ENCODE measurements at regions not wholly inside any gene's neighbourhood (a gene's known extent, or its start where the extent isn't known, plus 50 kb on each side); places are given as distances from the start of the nearest gene placed in this dataset.
A peak's percentile ranks its signal among the peaks of the same experiment; 100 is the strongest.

GRCh38 chr2:88832311-88832991 is 141.0 kb downstream of the RPIA start:
- no peak for FAIRE-seq
- DNase-seq (ENCODE audit: insufficient read length, low spot score) = no peak

- FAIRE-seq (peak; percentile 89), DNase-seq (ENCODE audit: insufficient read length, low spot score) (no peak)
These were observed 141.5 kb downstream of the RPIA start for GRCh38 chr2:88832992-88833389.

- FAIRE-seq (peak; percentile 67), DNase-seq (ENCODE audit: insufficient read length, low spot score) (no peak)
These were observed 142.9 kb downstream of the RPIA start for GRCh38 chr2:88834376-88834775.

GRCh38 chr2:88834866-88835265 is 143.4 kb downstream of the RPIA start:
- no peak for DNase-seq (ENCODE audit: insufficient read length, low spot score)
- no peak for FAIRE-seq

GRCh38 chr2:88835726-88836125 is 144.3 kb downstream of the RPIA start:
- DNase-seq (ENCODE audit: insufficient read length, low spot score) (no peak), FAIRE-seq (peak; percentile 89)

GRCh38 chr2:88836351-88836750 is 144.9 kb downstream of the RPIA start:
- no peak for DNase-seq (ENCODE audit: insufficient read length, low spot score)
- FAIRE-seq = no peak

GRCh38 chr2:88837511-88838160 is 146.2 kb downstream of the RPIA start:
- no peak for FAIRE-seq
- DNase-seq (ENCODE audit: insufficient read length, low spot score) = no peak

- DNase-seq (ENCODE audit: insufficient read length, low spot score) = no peak
- peak; percentile 100 for FAIRE-seq
These were observed 146.7 kb downstream of the RPIA start for GRCh38 chr2:88838165-88838635.

- no peak for DNase-seq (ENCODE audit: insufficient read length, low spot score)
- peak; percentile 95 for FAIRE-seq
These were observed 149.9 kb downstream of the RPIA start for GRCh38 chr2:88841224-88841929.

GRCh38 chr2:88842656-88843460 is 151.4 kb downstream of the RPIA start:
- FAIRE-seq = peak; percentile 86
- no peak for DNase-seq (ENCODE audit: insufficient read length, low spot score)

- no peak for DNase-seq (ENCODE audit: insufficient read length, low spot score)
- FAIRE-seq = peak; percentile 95
These were observed 152.2 kb downstream of the RPIA start for GRCh38 chr2:88843651-88844050.

GRCh38 chr2:88844960-88845359 is 153.5 kb downstream of the RPIA start:
- FAIRE-seq (no peak), DNase-seq (ENCODE audit: insufficient read length, low spot score) (no peak)

- DNase-seq (ENCODE audit: insufficient read length, low spot score) (no peak), FAIRE-seq (peak; percentile 100)
These were observed 154.5 kb downstream of the RPIA start for GRCh38 chr2:88845772-88846661.

GRCh38 chr2:88852753-88853402 is 161.4 kb downstream of the RPIA start:
- DNase-seq (ENCODE audit: insufficient read length, low spot score) = no peak
- peak; percentile 92 for FAIRE-seq

- DNase-seq (ENCODE audit: insufficient read length, low spot score) (no peak), FAIRE-seq (no peak)
These were observed 161.9 kb downstream of the RPIA start for GRCh38 chr2:88853403-88853790.

GRCh38 chr2:88854528-88854927 is 163.1 kb downstream of the RPIA start:
- peak; percentile 14 for FAIRE-seq
- no peak for DNase-seq (ENCODE audit: insufficient read length, low spot score)

- FAIRE-seq (peak; percentile 99), DNase-seq (ENCODE audit: insufficient read length, low spot score) (no peak)
These were observed 164.3 kb downstream of the RPIA start for GRCh38 chr2:88855620-88856408.

GRCh38 chr2:88856409-88857135 is 165.1 kb downstream of the RPIA start:
- no peak for DNase-seq (ENCODE audit: insufficient read length, low spot score)
- FAIRE-seq = peak; percentile 90

All from GM19239 (cell line).